ENCODE measurements at regions not wholly inside any gene's neighbourhood (a gene's known extent, or its start where the extent isn't known, plus 50 kb on each side); places are given as distances from the start of the nearest gene placed in this dataset.

DNA sequence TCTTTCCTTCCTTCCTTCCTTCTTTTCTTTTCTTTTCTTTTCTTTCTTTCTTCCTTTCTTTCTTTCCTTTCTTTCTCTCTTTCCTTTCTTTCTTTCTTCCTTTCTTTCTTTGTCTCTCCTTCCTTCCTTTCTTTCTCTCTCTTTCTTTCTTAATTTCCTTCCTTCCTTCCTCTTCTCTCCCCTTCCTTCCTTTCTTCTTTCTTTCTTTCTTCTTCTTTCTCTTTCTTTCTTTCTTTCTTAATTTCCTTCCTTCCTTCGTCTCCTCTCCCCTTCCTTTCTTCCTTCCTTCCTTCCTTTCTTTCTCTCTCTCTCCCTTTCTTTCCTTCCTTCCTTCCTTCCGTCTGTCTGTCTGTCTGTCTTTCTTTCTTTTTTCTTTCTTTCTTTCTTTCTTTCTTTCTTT is 1446.5 kb upstream of the GOT2 start:
- no peak for TF ChIP-seq CTCF (conservative IDR thresholded peaks at IDR 0.05)
- TF ChIP-seq ZFX (IDR thresholded peaks at IDR 0.05), result no peak
